GM23338 (cell line): ENCODE measurements at regions not wholly inside any gene's neighbourhood (a gene's known extent, or its start where the extent isn't known, plus 50 kb on each side); places are given as distances from the start of the nearest gene placed in this dataset.
"Not testable (repeated sequence)": the region's sequence is repeated elsewhere in the genome, so short reads cannot be mapped to it uniquely, and the experiment has no call there.

Experiments used
- CREB1 ChIP-seq: fragments of 250-450 bp; sonication (Bioruptor Pico); IDR thresholded peaks from 2 replicates; pipeline ENCODE4 v1.5.0; 2020; ENCODE audit warnings: low read depth, mild to moderate bottlenecking, moderate library complexity
- STAT1 ChIP-seq: IDR thresholded peaks from one replicate; pipeline ENCODE4 v1.6.1; 2016; ENCODE audit warnings: antibody characterized with exemption; ENCODE audit not compliant: unreplicated experiment

DNA sequence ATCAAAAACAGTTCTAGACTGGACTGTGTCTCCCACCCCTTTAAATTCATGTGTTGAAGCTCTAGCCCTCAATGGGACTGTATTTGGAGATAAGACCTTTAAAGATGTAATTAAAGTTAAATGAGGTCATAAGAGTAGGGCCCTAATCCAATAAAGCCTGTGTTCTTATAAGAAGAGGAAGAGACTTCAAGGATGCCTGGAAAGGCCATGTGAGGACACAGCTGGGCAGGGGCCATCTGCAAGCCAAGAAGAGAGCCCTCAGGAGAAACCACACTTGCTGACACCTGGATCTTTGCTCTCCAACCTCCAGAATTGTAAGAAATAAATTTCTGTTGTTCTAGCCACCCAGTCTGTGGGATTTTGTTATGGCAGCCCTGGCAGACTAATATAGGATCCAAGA is 153.6 kb upstream of the POMZP3 start:
- not testable (repeated sequence) for TF ChIP-seq CREB1 (CRISPR knock-in tag); STAT1
